IPS-18a (cell line): ENCODE measurements at regions not wholly inside any gene's neighbourhood (a gene's known extent, or its start where the extent isn't known, plus 50 kb on each side); places are given as distances from the start of the nearest gene placed in this dataset.

Source experiments
- H3K27ac ChIP-seq: one replicate; pipeline ENCODE4 v1.5.1; 2013; ENCODE audit warnings: low read length
- H3K27me3 ChIP-seq: one replicate; pipeline ENCODE4 v1.6.1; 2013; ENCODE audit warnings: mild to moderate bottlenecking, low read length; ENCODE audit not compliant: control insufficient read depth, insufficient read depth
- H3K36me3 ChIP-seq: one replicate; pipeline ENCODE4 v1.6.1; 2013; ENCODE audit warnings: low read depth, low read length; ENCODE audit not compliant: control insufficient read depth
- H3K4me1 ChIP-seq: one replicate; pipeline ENCODE4 v1.6.1; 2013; ENCODE audit warnings: low read depth, low read length; ENCODE audit not compliant: control insufficient read depth
- H3K4me3 ChIP-seq: one replicate; pipeline ENCODE4 v1.5.1; 2013; ENCODE audit warnings: low read length
- H3K9ac ChIP-seq: one replicate; pipeline ENCODE4 v1.6.1; 2013; ENCODE audit warnings: mild to moderate bottlenecking, low read length, moderate library complexity
- H3K9me3 ChIP-seq: one replicate; pipeline ENCODE4 v1.6.1; 2013; ENCODE audit warnings: low read depth, low read length; ENCODE audit not compliant: control insufficient read depth

GRCh38 chr3:55191911-55192775 is 264.3 kb upstream of the LRTM1 start:
- Histone ChIP-seq H3K4me3 (no peak overlapping the region), H3K36me3 (no peaks in the 10 kb centered on the region), H3K27me3 (no peaks in the 10 kb centered on the region), H3K4me1 (no peaks in the 10 kb centered on the region), H3K9ac (no peak overlapping the region), H3K27ac (no peak overlapping the region), H3K9me3 (no peaks in the 10 kb centered on the region)

GRCh38 chr3:55190331-55190730 is 262.5 kb upstream of the LRTM1 start:
- Histone ChIP-seq H3K4me3 (no peak overlapping the region), H3K27me3 (no peaks in the 10 kb centered on the region), H3K36me3 (no peaks in the 10 kb centered on the region), H3K4me1 (no peaks in the 10 kb centered on the region), H3K27ac (no peak overlapping the region), H3K9me3 (no peaks in the 10 kb centered on the region), H3K9ac (no peak overlapping the region)

GRCh38 chr3:55189359-55189801 is 261.5 kb upstream of the LRTM1 start:
- Histone ChIP-seq H3K27ac (no peak overlapping the region), H3K4me3 (no peak overlapping the region), H3K9me3 (no peaks in the 10 kb centered on the region), H3K4me1 (no peaks in the 10 kb centered on the region), H3K9ac (no peak overlapping the region), H3K36me3 (no peaks in the 10 kb centered on the region), H3K27me3 (no peaks in the 10 kb centered on the region)

- H3K9me3 ChIP-seq: no peaks in the 10 kb centered on the region
- no peaks in the 10 kb centered on the region for H3K27me3 ChIP-seq
- H3K27ac ChIP-seq: no peak overlapping the region
- H3K9ac ChIP-seq: no peak overlapping the region
- no peak overlapping the region for H3K4me3 ChIP-seq
- H3K4me1 ChIP-seq: no peaks in the 10 kb centered on the region
- H3K36me3 ChIP-seq: no peaks in the 10 kb centered on the region
These were observed 257.5 kb upstream of the LRTM1 start for GRCh38 chr3:55185380-55185779.

- Histone ChIP-seq H3K4me3 (no peak overlapping the region), H3K4me1 (no peaks in the 10 kb centered on the region), H3K9me3 (no peaks in the 10 kb centered on the region), H3K9ac (no peak overlapping the region), H3K36me3 (no peaks in the 10 kb centered on the region), H3K27me3 (no peaks in the 10 kb centered on the region), H3K27ac (no peak overlapping the region)
These were observed 255.3 kb upstream of the LRTM1 start for GRCh38 chr3:55183201-55183600.

GRCh38 chr3:55180936-55181535 is 253.2 kb upstream of the LRTM1 start:
- Histone ChIP-seq H3K27ac (no peak overlapping the region), H3K4me3 (no peak overlapping the region), H3K36me3 (no peaks in the 10 kb centered on the region), H3K27me3 (no peaks in the 10 kb centered on the region), H3K9ac (no peak overlapping the region), H3K4me1 (no peaks in the 10 kb centered on the region), H3K9me3 (no peaks in the 10 kb centered on the region)

GRCh38 chr3:55180161-55180560 is 252.3 kb upstream of the LRTM1 start:
- no peaks in the 10 kb centered on the region for H3K27me3 ChIP-seq
- no peaks in the 10 kb centered on the region for H3K9me3 ChIP-seq
- no peaks in the 10 kb centered on the region for H3K36me3 ChIP-seq
- H3K4me1 ChIP-seq: no peaks in the 10 kb centered on the region
- no peak overlapping the region for H3K9ac ChIP-seq
- no peak overlapping the region for H3K27ac ChIP-seq
- no peak overlapping the region for H3K4me3 ChIP-seq

- Histone ChIP-seq H3K4me1 (no peaks in the 10 kb centered on the region), H3K27ac (no peak overlapping the region), H3K9ac (no peak overlapping the region), H3K9me3 (no peaks in the 10 kb centered on the region), H3K36me3 (no peaks in the 10 kb centered on the region), H3K27me3 (no peaks in the 10 kb centered on the region), H3K4me3 (no peak overlapping the region)
These were observed 250.5 kb upstream of the LRTM1 start for GRCh38 chr3:55178336-55178735.

GRCh38 chr3:55177749-55178148 is 249.9 kb upstream of the LRTM1 start:
- Histone ChIP-seq H3K9ac (no peak overlapping the region), H3K4me3 (no peak overlapping the region), H3K9me3 (no peaks in the 10 kb centered on the region), H3K27ac (no peak overlapping the region), H3K36me3 (no peaks in the 10 kb centered on the region), H3K4me1 (no peaks in the 10 kb centered on the region), H3K27me3 (no peaks in the 10 kb centered on the region)

- H3K36me3 ChIP-seq: no peaks in the 10 kb centered on the region
- no peak overlapping the region for H3K4me3 ChIP-seq
- H3K4me1 ChIP-seq: no peaks in the 10 kb centered on the region
- H3K27me3 ChIP-seq: no peaks in the 10 kb centered on the region
- H3K27ac ChIP-seq: no peak overlapping the region
- no peaks in the 10 kb centered on the region for H3K9me3 ChIP-seq
- no peak overlapping the region for H3K9ac ChIP-seq
These were observed 247.6 kb upstream of the LRTM1 start for GRCh38 chr3:55175423-55175822.

GRCh38 chr3:55174747-55175146 is 246.9 kb upstream of the LRTM1 start:
- H3K4me1 ChIP-seq: no peaks in the 10 kb centered on the region
- H3K36me3 ChIP-seq: no peaks in the 10 kb centered on the region
- H3K27me3 ChIP-seq: no peaks in the 10 kb centered on the region
- H3K4me3 ChIP-seq: no peak overlapping the region
- no peaks in the 10 kb centered on the region for H3K9me3 ChIP-seq
- no peak overlapping the region for H3K27ac ChIP-seq
- H3K9ac ChIP-seq: no peak overlapping the region

- no peak overlapping the region for H3K27ac ChIP-seq
- no peaks in the 10 kb centered on the region for H3K27me3 ChIP-seq
- no peaks in the 10 kb centered on the region for H3K36me3 ChIP-seq
- H3K4me3 ChIP-seq: no peak overlapping the region
- no peak overlapping the region for H3K9ac ChIP-seq
- no peaks in the 10 kb centered on the region for H3K9me3 ChIP-seq
- no peaks in the 10 kb centered on the region for H3K4me1 ChIP-seq
These were observed 245.6 kb upstream of the LRTM1 start for GRCh38 chr3:55173504-55173903.
